ENCODE measurements at regions not wholly inside any gene's neighbourhood (a gene's known extent, or its start where the extent isn't known, plus 50 kb on each side); places are given as distances from the start of the nearest gene placed in this dataset.
"Not testable (repeated sequence)": the region's sequence is repeated elsewhere in the genome, so short reads cannot be mapped to it uniquely, and the experiment has no call there.

DNA sequence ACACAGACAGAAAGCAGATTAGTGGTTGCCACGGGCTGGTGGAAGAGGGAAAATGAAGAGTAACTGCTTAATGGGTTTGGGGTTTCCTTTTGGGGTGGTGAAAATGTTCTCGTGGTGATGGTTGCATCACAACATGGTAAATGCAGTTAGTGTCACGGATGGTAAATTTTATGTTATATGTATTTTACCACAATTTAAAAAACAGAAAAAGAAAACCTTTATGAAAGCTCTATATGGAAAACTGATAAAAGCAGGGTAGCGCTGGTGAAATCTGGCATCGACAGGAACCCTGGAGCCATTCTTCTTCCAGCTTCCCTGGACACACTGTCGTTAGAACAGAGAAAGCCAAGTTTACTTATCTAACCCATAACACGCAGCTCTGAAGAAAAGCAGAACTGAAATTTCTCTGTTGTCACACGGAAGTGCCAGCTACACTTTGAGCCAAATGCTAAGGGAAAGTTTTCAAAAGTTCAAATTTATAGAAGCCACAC is 287.7 kb upstream of the NR2F2 start:
- no peak for DNase-seq (ENCODE audit: low read depth in 2 of 2)

GRCh38 chr15:96043591-96044171 is 286.8 kb upstream of the NR2F2 start:
- no peak for DNase-seq (ENCODE audit: low read depth in 2 of 2)

GRCh38 chr15:96046620-96047240 is 283.8 kb upstream of the NR2F2 start:
- DNase-seq (ENCODE audit: low read depth in 2 of 2): no peak

- no peak for DNase-seq (ENCODE audit: low read depth in 2 of 2)
These were observed 283.1 kb upstream of the NR2F2 start for GRCh38 chr15:96047255-96047931.

GRCh38 chr15:96049323-96049722 is 281.2 kb upstream of the NR2F2 start:
- no peak for DNase-seq (ENCODE audit: low read depth in 2 of 2)

GRCh38 chr15:96049766-96050165 is 280.7 kb upstream of the NR2F2 start:
- no peak for DNase-seq (ENCODE audit: low read depth in 2 of 2)

DNA sequence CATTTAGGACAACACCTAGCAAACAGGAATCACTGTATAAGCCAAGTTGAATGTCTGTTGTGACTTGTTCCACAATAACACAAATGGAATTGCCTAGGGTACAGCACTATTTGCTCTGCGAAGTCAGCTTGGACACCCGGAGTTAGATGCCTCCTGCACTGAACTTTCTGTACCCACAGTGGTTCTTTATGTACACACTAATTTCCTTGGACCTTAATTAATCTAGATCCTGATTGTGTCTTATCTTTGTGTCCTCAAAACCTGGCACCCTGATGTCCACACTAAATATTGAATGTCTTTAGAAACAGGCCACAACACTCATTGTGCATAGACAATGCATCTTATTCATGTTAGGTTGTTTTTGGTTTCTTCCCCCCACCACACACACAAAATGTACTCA is 278.9 kb upstream of the NR2F2 start:
- DNase-seq (ENCODE audit: low read depth in 2 of 2): no peak

DNA sequence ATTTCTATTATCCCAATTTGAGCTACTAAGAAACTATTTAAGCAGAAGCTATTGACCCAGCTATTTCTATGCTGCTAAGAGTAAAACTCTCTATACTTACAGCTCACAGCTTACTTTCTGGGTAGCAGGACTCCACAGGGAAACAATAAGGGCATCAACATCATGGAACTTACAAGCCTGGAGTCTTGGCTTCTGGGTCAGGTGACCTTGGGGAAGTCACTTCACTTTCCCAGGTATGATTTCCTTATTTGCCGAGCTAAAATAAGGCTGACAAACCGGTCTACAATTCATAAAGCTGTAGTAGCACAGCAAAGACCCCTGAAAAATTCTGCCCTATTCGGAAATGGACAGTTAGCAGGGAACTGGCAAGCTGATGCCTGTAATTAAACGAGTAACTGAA is 278.3 kb upstream of the NR2F2 start:
- no peak for DNase-seq (ENCODE audit: low read depth in 2 of 2)

GRCh38 chr15:96052572-96053030 is 277.9 kb upstream of the NR2F2 start:
- DNase-seq (ENCODE audit: low read depth in 2 of 2): no peak

DNA sequence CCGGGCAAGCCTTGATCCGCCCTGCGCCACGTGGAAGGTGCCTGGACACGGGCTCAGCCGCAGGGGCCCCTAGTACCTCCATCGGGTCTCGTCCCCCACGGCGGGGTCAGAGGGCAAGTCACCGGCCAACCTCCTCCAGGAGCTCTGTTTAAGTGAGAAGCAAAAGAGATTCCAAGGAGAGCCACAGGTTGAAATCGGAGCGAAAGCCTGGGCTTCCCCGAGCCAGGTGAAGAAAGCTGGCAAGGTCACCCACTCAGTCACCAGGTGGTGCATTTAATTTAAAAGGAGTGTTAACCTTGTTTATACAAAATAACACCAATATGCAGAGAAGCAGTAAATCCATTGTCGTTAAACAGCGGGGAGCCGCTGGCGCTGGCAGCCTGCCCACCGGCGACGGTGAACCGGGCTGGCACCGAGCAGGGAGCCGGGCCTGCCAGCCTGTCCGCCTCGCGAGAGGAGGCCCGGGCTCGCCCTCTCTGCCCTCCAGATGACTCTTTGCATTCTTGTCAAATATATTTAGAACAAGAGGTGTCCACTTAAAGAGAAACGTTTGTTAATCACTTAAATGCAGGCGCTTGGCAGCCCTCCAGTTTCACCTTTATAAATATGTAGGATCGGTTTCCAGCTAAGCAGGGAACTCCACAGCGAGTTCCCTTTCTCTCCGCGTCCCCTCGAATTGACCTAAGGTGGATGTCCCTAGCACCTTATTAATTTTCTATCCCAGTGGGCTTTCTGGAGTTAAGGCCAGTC is 277.3 kb upstream of the NR2F2 start:
- no peak for DNase-seq (ENCODE audit: low read depth in 2 of 2)

GRCh38 chr15:96053781-96054428 is 276.6 kb upstream of the NR2F2 start:
- DNase-seq (ENCODE audit: low read depth in 2 of 2): no peak

GRCh38 chr15:96054621-96055020 is 275.9 kb upstream of the NR2F2 start:
- no peak for DNase-seq (ENCODE audit: low read depth in 2 of 2)

DNA sequence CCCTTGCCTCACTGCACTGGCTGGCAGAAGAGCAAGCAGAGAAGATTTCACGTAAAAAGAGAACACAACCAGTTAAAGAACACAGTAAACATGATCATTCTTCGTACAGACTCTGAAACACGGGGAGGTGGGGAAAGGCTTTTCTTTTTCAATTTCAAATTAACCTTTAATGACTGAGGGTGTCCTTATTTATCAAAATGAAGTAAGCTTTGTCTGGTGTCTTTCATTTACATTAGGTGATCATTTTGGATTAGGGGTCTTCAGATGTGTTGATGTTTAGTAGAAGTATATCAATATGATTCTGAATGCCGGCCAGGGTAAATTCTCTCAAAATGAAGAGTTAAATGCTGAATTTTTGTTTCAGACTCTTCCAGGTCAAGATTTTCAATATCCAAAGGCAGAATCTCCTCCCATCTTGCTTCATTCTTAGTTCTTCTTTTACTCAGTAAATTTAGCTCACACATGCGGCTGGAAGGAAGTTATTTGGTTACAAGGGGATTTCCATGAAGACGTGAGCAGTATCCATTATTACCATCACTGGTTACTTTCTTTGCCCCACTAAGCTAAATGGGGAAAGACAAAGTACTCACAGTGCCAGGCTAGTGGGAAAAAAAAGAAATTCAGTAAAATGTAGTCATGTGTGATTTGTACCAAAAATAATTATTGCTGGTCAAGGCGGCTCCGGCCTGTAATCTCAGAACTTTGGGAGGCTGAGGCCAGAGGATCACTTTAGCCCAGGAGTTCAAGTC is 272.2 kb upstream of the NR2F2 start:
- no peak for DNase-seq (ENCODE audit: low read depth in 2 of 2)

DNA sequence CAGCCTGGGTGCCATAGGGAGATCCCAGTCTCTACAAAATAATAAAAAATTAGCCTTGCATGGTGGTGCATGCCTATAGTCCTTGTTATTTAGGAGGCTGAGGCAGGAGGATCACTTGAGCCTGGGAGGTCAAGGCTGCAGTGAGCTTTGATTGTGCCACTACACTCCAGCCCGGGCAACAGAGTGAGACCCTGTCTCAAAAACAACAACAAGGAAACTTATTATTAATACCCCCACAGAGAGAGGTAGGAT is 271.7 kb upstream of the NR2F2 start:
- DNase-seq (ENCODE audit: low read depth in 2 of 2): not testable (repeated sequence)

GRCh38 chr15:96060591-96060990 is 269.9 kb upstream of the NR2F2 start:
- not testable (repeated sequence) for DNase-seq (ENCODE audit: low read depth in 2 of 2)

- DNase-seq (ENCODE audit: low read depth in 2 of 2): no peak
These were observed 266.1 kb upstream of the NR2F2 start for GRCh38 chr15:96064351-96064756.

GRCh38 chr15:96066126-96066525 is 264.4 kb upstream of the NR2F2 start:
- no peak for DNase-seq (ENCODE audit: low read depth in 2 of 2)

GRCh38 chr15:96066852-96067495 is 263.5 kb upstream of the NR2F2 start:
- no peak for DNase-seq (ENCODE audit: low read depth in 2 of 2)

GRCh38 chr15:96067677-96068076 is 262.8 kb upstream of the NR2F2 start:
- no peak for DNase-seq (ENCODE audit: low read depth in 2 of 2)

DNA sequence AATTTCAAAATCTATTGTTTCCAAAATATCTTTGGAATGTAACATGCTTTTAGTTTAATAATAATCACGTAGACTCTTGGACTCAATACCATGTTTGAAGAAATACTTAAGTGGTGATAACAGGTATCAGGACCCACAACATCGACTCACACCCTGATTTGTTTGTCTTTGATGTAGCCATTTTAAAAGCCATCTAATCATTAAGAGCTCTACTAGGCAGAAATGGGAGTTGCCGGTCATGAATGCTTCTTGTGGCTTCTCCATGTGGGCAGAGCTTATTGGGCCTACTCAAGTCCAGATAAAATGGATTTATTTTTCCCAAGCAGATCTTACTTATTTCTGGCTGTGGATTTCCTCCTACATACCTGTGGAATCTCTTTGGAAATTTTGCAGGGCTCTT is 261.6 kb upstream of the NR2F2 start:
- no peak for DNase-seq (ENCODE audit: low read depth in 2 of 2)

GRCh38 chr15:96070636-96071035 is 259.9 kb upstream of the NR2F2 start:
- no peak for DNase-seq (ENCODE audit: low read depth in 2 of 2)

Data from stimulated activated CD8-positive, alpha-beta memory T cell treated with anti-CD3 and anti-CD28 coated beads, Interleukin-2, amount 100 ng/mL, for 48 hours (primary cell).